ENCODE measurements at regions not wholly inside any gene's neighbourhood (a gene's known extent, or its start where the extent isn't known, plus 50 kb on each side); places are given as distances from the start of the nearest gene placed in this dataset.

DNA sequence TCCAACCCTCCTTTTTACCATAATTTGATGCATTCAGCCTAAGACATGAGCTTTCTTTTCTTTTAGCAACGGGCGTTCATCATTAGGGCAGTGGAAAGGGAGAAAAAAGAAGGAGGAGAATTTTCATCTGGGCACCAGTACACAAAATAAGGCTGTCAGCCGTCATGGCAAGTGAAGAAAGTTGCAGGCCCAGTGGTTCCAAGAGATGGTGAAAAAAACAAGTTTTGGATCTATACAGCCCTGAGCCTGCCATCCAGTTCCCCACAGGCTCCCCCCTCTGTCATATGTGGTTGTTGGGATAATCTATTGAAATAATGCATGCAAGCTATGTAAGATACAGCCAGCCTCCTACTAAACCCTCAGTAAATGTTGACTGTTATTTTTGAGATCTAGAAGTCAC lies 500.6 kb upstream of the PROK2 start:
- DNase-seq (ENCODE audit: low read depth), result no peak
- TF ChIP-seq MAX (IDR thresholded peaks at IDR 0.05; ENCODE audit: low read depth, low read length) (no peak), POLR2A (IDR thresholded peaks at IDR 0.05; ENCODE audit: extremely low read depth, insufficient read length) (no peak), MYC (IDR thresholded peaks at IDR 0.05; ENCODE audit: low read depth, low read length) (no peak), CTCF (IDR thresholded peaks at IDR 0.05; ENCODE audit: low read depth, low read length) (no peak)
- H3K4me3 ChIP-seq (ENCODE audit: low read depth, low read length), result no peak overlapping the region

GRCh38 chr3:72284471-72284870 lies 499.5 kb upstream of the PROK2 start:
- DNase-seq (ENCODE audit: low read depth), result no peak
- no peak overlapping the region for H3K4me3 ChIP-seq (ENCODE audit: low read depth, low read length)
- TF ChIP-seq MYC (IDR thresholded peaks at IDR 0.05; ENCODE audit: low read depth, low read length), result no peak
- no peak for TF ChIP-seq POLR2A (IDR thresholded peaks at IDR 0.05; ENCODE audit: extremely low read depth, insufficient read length)
- TF ChIP-seq MAX (IDR thresholded peaks at IDR 0.05; ENCODE audit: low read depth, low read length), result no peak
- no peak for TF ChIP-seq CTCF (IDR thresholded peaks at IDR 0.05; ENCODE audit: low read depth, low read length)

GRCh38 chr3:72282918-72283317 lies 498.0 kb upstream of the PROK2 start:
- H3K4me3 ChIP-seq (ENCODE audit: low read depth, low read length), result no peak overlapping the region
- TF ChIP-seq MYC (IDR thresholded peaks at IDR 0.05; ENCODE audit: low read depth, low read length) (no peak), POLR2A (IDR thresholded peaks at IDR 0.05; ENCODE audit: extremely low read depth, insufficient read length) (no peak), CTCF (IDR thresholded peaks at IDR 0.05; ENCODE audit: low read depth, low read length) (no peak), MAX (IDR thresholded peaks at IDR 0.05; ENCODE audit: low read depth, low read length) (no peak)
- peak; percentile 20 for DNase-seq (ENCODE audit: low read depth)

- no peak overlapping the region for H3K4me3 ChIP-seq (ENCODE audit: low read depth, low read length)
- no peak for TF ChIP-seq CTCF (IDR thresholded peaks at IDR 0.05; ENCODE audit: low read depth, low read length)
- TF ChIP-seq MYC (IDR thresholded peaks at IDR 0.05; ENCODE audit: low read depth, low read length), result no peak
- TF ChIP-seq MAX (IDR thresholded peaks at IDR 0.05; ENCODE audit: low read depth, low read length), result no peak
- TF ChIP-seq POLR2A (IDR thresholded peaks at IDR 0.05; ENCODE audit: extremely low read depth, insufficient read length), result no peak
- no peak for DNase-seq (ENCODE audit: low read depth)
Observed at GRCh38 chr3:72281551-72281950, 496.6 kb upstream of the PROK2 start.

- no peak for DNase-seq (ENCODE audit: low read depth)
- TF ChIP-seq CTCF (IDR thresholded peaks at IDR 0.05; ENCODE audit: low read depth, low read length), result no peak
- TF ChIP-seq MAX (IDR thresholded peaks at IDR 0.05; ENCODE audit: low read depth, low read length), result no peak
- no peak for TF ChIP-seq MYC (IDR thresholded peaks at IDR 0.05; ENCODE audit: low read depth, low read length)
- no peak for TF ChIP-seq POLR2A (IDR thresholded peaks at IDR 0.05; ENCODE audit: extremely low read depth, insufficient read length)
- no peak overlapping the region for H3K4me3 ChIP-seq (ENCODE audit: low read depth, low read length)
Observed at GRCh38 chr3:72280876-72281275, 495.9 kb upstream of the PROK2 start.

GRCh38 chr3:72279631-72280041 lies 494.7 kb upstream of the PROK2 start:
- DNase-seq (ENCODE audit: low read depth), result no peak
- TF ChIP-seq CTCF (IDR thresholded peaks at IDR 0.05; ENCODE audit: low read depth, low read length) (no peak), MAX (IDR thresholded peaks at IDR 0.05; ENCODE audit: low read depth, low read length) (no peak), MYC (IDR thresholded peaks at IDR 0.05; ENCODE audit: low read depth, low read length) (no peak), POLR2A (IDR thresholded peaks at IDR 0.05; ENCODE audit: extremely low read depth, insufficient read length) (no peak)

More at GRCh38 chr3:72279631-72280041, 494.7 kb upstream of the PROK2 start:
- H3K4me3 ChIP-seq (ENCODE audit: low read depth, low read length), result no peak overlapping the region
